DMS114 treated with DMSO at 0.1 percent for 48 hours (cell line): ENCODE measurements at regions not wholly inside any gene's neighbourhood (a gene's known extent, or its start where the extent isn't known, plus 50 kb on each side); places are given as distances from the start of the nearest gene placed in this dataset.
"Not testable (repeated sequence)": the region's sequence is repeated elsewhere in the genome, so short reads cannot be mapped to it uniquely, and the experiment has no call there.

ENCODE experiments used
- DNase-seq: peaks from one replicate; lab custom pipeline; 2025; ENCODE audit not compliant: unreplicated experiment; lab: John Stamatoyannopoulos, UW

DNA sequence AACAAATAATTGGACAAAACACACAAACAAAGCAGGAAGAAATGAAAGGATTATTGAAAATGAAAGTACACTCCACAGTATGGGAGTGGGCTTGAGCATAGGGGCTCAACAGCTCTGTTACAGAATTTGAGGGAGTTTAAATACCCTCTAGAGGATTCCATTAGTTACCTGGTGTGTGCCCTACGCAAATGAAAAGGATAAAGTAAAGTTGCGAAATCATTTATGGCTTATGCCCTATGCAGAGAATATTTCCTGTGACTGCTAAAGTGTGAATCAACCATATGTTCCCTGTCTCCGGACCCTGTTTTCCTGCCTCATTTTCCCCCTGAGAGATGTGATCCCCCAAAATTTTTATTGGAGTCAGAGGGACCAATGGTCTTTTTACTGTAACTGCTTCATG, 634.6 kb upstream of the CNTNAP2 start:
- no peak for DNase-seq

DNA sequence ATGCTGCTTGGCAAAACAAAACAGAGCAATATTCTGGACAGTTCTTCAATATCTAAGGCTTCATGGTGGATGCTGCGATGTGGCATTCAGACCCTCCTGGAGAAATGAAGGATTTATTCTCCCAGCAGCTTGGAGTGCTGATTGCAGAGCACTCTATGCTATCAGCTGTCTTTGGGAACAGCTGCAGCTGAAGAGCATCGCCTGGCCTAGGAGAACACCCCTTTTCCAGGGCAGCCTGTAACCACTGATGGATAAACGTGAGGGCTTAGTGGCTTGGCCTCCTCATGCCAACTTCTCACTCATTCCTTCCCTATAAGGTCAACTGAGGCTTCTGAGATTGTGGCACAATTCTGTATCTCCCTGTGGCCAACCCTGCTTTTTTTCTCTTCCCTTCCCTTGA, 638.1 kb upstream of the CNTNAP2 start:
- DNase-seq = no peak

DNA sequence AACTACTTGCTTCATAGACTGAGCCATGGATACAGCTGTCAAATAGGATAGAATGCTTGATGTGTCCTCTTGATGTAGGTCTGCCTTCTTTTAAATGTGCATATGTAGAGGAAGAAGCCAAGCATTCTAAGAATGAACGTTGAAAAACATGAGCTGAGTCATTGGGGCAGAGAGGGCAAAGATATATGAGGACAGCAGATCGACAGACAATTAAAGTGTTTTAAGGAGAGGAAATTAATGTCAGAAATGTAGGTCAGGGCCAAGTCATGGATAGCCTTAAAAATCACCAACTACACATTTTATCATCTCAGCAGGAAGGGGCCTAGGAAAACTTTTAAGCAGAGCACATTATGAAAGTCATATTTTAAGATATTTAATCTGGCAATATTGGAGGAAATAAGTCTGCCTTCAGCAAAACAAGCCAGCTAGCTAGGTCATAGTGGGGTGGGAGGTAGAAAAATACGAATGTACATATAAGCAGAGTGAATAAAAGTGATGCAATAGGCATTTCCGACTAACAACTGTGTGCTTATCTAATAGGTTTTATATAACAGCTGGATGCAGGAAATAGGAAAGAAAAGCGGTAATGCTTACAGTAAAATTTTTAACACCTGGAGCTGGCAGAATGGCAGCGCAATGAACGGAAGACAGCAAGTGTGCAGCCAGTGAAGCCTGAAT, 638.3 kb upstream of the TPK1 start:
- no peak for DNase-seq

DNA sequence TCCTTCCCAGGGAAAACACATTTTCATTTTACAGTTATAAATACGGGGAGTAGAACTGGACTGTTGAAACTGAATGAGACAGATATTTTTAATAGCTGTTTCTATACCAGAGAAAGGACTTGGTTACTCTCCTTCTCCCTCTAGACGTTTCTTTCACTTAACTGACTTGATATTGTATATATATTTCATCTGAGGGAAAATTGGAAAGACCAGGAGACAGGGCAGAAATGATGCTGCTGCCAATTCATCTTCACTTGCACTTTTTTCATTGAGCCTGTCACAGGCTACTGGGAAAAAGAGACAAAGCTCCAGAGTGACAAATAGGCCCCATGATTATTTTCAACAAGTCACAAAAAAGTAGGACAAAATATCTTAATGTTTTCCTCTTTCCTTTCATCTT, 636.0 kb upstream of the TPK1 start:
- DNase-seq = no peak

DNA sequence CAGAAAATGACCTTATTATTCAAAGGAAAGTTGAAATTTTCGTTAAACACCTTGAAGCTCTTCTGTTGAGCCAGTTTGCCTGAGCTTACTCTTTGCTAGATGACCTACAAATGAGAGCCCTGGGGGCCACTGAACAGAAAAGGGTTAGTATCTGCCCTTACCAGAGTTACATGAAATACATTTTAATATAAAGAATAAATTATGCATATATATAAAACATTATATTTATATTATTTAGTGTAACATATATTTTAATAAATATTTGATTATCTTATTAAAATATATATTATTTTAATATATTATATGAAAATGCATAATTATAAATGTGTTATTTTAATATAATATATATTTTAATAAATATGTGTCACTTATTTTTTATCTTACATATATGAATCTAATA, 628.4 kb upstream of the TPK1 start:
- DNase-seq = no peak

DNA sequence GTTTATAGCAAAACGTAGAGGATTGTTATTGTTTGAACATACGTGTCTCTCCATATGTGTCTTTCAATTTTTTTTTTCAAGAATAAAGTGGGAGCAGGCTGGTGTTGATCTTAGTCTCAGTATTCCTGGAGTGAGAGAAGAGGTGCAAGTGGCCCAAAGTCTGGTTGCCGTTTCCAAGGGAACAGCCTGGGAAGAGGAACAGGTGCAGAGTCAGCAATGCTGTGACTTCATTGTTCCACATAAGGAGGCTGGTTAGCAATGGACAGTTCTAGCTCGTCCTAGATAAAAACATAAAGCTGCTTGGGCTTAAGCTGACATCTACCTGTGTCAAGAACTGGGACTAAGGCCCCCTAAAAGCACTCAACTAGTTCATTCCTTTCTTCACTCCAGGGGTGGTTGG, 626.6 kb upstream of the TPK1 start:
- DNase-seq = no peak

DNA sequence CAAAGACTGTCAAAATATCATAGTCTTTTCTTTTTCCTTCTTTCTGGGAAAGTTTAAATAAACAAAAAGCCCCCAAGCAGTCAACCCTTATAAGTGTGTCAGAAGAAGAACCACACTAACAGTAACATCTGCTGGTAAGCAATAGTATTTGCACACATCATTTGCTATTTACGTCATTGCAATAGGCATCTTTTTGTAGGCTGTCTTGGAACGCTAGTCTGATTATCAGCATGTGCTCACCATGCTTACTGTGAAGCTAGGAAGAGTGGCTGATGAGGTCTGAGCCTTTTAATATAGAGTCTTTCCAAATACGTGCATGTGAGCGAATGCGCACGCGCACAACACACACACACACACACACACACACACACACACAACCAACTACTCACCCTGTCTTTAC, 599.0 kb upstream of the TPK1 start:
- no peak for DNase-seq

DNA sequence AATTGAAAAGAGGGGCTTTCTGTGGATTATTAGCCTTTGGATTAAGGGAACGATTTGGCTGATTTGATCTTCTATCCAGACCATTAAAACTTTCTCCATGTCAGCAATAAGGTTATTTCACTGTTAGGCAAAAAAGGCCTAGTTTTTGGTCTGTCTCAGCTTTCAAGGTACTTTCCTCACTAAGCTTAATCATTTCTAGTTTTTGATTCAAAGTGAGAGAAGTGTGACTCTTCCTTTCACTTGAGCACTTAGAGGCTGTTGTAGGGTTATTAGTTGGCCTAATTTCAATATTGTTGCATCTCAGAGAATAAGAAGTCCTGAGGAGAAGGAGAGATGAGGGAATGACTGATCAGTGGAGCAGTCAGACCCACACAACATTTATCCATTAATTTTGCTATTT, 596.0 kb upstream of the TPK1 start:
- no peak for DNase-seq

DNA sequence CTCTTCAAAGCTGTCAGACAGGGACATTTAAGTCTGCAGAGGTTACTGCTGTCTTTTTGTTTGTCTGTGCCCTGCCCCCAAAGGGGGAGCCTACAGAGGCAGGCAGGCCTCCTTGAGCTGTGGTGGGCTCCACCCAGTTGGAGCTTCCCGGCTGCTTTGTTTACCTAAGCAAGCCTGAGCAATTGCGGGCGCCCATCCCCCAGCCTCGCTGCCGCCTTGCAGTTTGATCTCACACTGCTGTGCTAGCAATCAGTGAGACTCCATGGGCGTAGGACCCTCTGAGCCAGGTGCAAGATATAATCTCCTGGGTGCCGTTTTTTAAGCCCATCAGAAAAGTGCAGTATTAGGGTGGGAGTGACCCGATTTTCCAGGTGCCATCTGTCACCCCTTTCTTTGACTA, 582.6 kb upstream of the TPK1 start:
- DNase-seq = not testable (repeated sequence)

DNA sequence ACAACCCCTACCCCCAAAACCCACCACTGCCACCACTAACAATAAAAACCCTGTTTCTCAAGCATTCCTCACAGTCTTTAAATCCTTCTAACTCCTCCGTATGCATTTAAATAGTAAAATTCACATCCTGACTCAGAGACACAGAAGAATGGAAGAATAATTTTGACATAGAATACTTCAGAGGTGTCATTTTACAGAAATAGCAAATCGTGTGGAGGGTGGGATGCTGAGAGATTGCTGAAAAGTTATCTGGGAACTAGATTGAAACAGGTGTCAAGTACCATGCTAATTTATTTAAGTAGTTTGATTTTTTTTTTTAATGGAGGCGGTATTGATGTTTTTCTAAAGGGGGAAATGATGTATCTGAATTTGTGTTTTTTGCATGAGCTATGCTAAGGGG, 575.2 kb upstream of the TPK1 start:
- DNase-seq = no peak

DNA sequence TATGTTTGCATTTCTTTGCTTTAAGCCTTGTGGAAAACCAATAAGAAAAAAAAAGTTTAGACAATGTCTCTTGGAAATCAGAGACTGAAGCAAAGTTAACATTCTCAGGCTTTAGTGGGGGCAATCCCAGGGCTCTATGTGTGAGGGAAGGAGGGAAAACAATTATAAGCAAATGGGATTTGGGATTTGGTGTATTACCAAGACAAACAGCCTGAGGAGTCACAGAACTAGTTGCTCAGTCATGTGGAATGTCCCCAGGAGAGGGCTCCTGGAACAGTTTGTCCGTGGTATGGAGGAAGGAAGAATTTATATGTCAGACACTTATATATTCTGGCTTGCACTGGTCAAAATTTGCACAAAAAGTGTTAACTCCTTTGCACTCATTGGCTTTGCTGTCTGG, 562.9 kb upstream of the TPK1 start:
- DNase-seq = no peak

DNA sequence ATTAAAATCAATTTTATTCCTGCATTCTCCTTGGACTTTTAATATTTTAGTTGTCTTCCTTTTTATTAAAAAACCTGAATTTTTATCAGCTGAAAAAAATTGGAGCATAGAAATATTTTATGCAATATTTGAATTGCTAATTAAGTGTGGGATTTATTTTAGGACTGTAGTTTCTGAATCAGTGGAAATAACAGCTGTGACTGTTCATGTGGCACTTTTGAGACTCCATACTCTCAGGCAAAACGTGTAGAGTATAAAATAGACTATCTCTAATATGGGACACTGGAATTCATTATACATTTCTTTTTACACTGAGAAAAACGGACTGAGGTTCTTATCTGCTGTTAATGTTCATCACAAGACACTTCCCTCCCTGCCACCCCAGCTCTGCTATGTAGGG, 558.3 kb upstream of the TPK1 start:
- no peak for DNase-seq

DNA sequence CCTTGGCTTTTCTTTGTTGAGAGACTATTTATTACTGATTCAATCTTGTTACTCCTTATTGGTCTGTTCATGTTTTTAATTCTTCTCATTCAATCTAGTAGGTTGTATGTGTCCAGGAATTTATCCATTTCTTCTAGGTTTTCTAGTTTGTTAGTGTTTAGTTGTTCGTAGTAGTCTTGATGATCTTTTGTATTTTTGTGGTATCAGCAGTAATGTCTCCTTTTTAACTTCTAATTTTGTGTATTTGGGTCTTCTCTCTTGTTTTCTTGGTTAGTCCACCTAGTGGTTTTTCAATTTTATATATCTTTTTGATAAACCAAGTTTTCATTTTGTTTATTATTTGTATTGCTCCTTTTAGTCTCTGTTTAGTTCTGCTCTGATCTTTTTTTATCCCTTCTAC, 546.9 kb upstream of the TPK1 start:
- no peak for DNase-seq

DNA sequence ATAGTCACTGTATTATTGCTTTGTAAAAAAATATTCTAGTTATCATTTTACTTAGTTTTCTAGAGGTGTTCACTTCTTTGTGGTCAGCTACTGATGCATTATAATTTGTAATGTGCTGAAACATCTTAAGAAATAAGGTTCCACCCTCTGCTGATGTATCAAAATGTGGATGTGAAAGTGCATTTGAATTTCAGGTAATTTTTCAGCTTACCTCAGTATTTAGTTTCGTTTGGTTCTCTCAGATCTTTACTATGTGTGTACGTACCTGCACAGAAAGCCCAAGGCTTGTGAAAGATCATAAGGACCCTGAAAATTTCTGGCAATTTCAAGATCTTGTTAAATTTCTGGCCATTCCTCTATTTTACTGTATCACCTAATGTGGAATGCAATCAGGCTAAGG, 542.3 kb upstream of the TPK1 start:
- DNase-seq = no peak

DNA sequence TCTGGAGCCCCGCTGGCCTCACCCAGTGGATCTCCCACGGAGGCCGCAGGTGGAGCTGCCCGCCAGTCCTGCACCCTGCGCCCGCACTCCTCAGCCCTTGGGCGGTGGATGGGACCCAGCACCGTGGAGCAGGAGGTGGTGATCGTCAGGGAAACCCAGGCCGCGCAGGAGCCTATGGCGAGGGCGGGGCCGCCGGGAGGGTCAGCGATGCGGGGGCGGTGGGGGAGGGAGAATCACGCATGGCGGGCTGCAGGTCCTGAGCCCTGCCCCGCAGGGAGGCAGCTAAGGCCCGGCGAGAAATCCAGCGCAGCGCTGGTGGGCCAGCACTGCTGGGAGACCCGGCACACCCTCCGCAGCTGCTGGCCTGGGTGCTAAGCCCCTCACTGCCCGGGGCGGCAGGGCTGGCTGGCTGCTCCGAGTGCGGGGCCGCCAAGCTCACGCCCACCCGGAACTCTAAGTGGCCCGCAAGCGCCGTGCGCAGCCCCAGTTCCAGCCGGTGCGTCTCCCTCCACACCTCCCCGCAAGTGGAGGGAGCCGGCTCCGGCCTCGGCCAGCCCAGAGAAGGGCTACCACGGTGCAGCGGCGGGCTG, 524.8 kb upstream of the TPK1 start:
- no peak for DNase-seq

DNA sequence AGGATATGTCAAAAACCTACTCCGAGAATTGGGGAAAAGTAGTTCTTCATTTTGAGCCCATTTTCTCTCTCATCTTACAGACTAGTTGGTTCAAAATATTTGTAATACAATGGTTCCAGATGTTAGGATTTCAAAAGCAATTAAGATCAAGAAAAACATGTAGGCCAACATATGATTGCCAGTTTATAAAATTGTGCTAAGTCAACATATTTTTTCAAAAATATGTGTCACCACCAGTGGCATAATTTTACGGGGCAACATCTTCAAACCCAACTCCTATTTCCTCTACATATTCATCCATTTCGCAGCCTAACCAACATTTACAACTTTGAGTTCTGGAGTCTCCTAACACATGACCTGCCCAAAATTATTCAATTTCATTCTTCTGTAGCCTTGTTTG, 514.5 kb upstream of the TPK1 start:
- no peak for DNase-seq

DNA sequence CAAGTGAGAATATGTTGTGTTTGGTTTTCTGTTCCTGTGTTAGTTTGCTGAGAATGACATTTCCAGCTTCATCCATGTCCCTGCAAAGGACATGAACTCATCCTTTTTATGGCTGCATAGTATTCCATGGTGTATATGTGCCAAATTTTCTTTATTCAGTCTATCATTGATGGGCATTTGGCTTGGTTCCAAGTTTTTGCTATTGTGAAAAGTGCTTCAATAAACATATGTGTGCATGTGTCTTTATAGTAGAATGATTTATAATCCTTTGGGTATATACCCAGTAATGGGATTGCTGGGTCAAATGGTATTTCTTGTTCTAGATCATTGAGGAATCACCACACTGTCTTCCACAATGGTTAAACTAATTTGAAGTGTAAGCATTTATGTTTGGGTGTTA, 513.6 kb upstream of the TPK1 start:
- DNase-seq = not testable (repeated sequence)

DNA sequence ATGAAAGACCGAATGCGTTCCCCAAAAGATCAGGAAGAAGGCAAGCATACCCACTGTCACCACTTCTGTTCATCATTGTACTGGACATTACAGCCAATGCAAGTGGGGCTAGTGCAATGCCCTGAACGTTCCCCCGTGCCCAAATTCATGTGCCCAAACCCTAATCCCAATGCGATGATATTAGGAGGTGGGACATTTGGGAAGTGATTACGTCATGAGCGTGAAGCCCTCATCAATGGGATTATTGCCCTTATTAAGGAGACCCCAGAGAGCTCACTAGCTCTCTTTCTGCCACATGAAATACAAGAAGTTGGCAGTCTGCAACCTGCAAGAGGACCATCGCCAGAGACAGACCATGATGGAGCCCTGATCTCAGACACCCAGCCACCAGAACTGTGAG, 511.4 kb upstream of the TPK1 start:
- DNase-seq = no peak

DNA sequence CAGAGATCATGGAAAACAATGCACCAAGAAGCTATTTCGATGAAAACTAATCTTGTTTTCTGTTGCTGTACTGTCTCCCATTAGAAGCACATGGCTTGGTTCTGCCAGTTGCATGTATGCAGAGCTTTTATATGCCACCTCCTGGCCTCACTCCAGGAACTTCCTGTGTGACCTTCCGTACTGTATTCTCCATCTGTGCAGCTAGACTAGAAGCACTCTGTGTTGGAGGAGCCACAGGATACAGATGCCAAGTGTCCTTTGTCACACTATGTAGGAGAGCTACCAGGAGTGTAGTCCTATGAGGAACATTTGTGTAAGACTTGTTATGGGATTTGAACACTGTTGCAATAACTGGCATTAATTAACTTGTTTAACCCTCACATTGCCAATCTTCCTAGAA, 503.5 kb upstream of the TPK1 start:
- DNase-seq = no peak

DNA sequence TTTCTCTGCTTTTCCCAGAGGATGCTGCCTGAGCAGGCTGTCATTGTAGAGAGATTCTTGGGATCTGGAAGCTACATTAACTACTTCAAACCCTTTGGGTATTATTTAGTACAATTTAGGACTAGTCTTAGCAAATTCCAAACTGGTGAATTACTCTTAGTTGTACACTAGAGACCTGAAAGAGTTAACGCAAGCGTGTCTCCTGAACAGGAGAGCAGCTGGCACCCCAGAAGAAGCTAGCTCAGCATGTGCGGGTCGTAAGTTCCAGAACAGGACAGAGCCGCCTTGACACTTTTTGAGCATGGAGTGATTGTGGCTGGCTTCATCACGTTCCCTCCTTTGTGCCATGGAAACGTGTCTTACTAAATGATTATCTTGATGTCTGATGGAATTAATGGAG, 495.7 kb upstream of the TPK1 start:
- no peak for DNase-seq

DNA sequence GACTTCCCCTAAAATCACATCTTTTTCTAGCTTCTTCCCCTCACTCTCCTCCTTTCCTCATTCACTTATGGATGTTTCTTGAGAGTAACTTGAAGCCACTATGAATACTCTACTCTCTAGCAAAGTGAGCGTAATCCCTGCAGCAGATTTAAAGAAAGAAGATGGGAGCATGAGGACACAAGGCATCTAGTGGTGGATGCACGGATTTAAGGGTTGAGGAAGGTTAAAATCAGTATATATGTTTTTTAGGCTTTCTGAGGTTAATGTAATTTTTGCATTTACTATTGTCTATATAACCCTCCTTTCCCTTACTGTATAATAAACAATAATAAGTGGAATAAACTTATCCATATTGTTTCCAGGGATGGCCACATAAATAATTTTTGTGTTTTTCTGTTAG, 495.2 kb upstream of the TPK1 start:
- DNase-seq = no peak

DNA sequence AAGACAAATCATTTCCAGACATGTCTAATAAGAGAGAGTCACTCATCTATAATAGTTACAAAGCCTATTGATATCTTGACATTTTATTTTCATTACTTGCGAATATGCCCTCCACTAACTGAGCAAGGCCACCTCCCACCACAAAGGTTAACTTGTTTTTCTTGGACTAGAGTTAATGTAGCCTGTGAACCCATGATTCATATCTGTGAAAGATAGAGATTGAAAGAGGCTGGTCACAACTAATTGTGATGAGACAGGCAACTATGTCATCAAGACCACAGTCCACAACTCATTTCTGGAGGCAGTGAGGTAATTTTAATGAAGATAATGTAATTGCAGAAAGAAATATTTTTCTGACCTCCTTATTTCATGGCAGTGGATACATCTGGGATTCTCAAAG, 491.8 kb upstream of the TPK1 start:
- no peak for DNase-seq

DNA sequence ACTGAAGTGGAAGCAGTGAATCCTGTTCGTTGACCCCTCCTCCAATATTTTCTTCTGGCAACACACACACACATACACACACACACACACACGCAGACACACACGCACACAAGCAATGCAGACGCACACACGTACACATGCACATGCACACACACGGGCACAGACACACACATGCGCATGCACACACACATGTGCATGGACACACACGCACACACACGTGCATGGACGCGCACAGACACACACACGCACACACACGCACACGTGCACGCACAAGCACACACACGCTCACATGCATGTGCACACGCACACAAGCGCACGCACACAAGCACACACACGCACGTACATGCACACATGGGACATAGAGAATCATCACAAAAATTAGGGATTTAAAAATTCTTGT, 488.2 kb upstream of the TPK1 start:
- no peak for DNase-seq
